ENCODE measurements at regions not wholly inside any gene's neighbourhood (a gene's known extent, or its start where the extent isn't known, plus 50 kb on each side); places are given as distances from the start of the nearest gene placed in this dataset.

GRCh38 chr21:27562303-27562702 lies 595.4 kb upstream of the ADAMTS5 start:
- H3K27ac Mint-ChIP-seq = no peak overlapping the region
- H3K4me1 Mint-ChIP-seq = peaks cover 7% of the 10 kb centered on the region
- TF ChIP-seq CTCF (IDR thresholded peaks at IDR 0.05; ENCODE audit: unreplicated experiment) = no peak
- no peaks in the 10 kb centered on the region for H3K36me3 Mint-ChIP-seq
- DNase-seq (ENCODE audit: low spot score in 2 of 2, unreplicated experiment in 2 of 2) = no peak
- no peak overlapping the region for H3K4me3 Mint-ChIP-seq
- H3K9me3 Mint-ChIP-seq = no peaks in the 10 kb centered on the region
- H3K27me3 Mint-ChIP-seq (ENCODE audit: low read depth) = no peaks in the 10 kb centered on the region

- H3K27me3 Mint-ChIP-seq (ENCODE audit: low read depth) = no peaks in the 10 kb centered on the region
- no peak overlapping the region for H3K27ac Mint-ChIP-seq
- H3K4me1 Mint-ChIP-seq = peaks cover 7% of the 10 kb centered on the region
- TF ChIP-seq CTCF (IDR thresholded peaks at IDR 0.05; ENCODE audit: unreplicated experiment) = no peak
- no peak overlapping the region for H3K4me3 Mint-ChIP-seq
- DNase-seq (ENCODE audit: low spot score in 2 of 2, unreplicated experiment in 2 of 2) = no peak
- H3K36me3 Mint-ChIP-seq = peaks cover 2% of the 10 kb centered on the region
- peaks cover 3% of the 10 kb centered on the region for H3K9me3 Mint-ChIP-seq
These were observed 594.2 kb upstream of the ADAMTS5 start for GRCh38 chr21:27561116-27561515.

GRCh38 chr21:27557356-27557755 lies 590.5 kb upstream of the ADAMTS5 start:
- DNase-seq (ENCODE audit: low spot score in 2 of 2, unreplicated experiment in 2 of 2) = no peak
- Mint-ChIP-seq H3K9me3 (peaks cover 28% of the 10 kb centered on the region), H3K4me1 (no peaks in the 10 kb centered on the region), H3K27ac (no peak overlapping the region), H3K36me3 (peaks cover 14% of the 10 kb centered on the region), H3K27me3 (ENCODE audit: low read depth) (no peaks in the 10 kb centered on the region), H3K4me3 (no peak overlapping the region)
- TF ChIP-seq CTCF (IDR thresholded peaks at IDR 0.05; ENCODE audit: unreplicated experiment) = no peak

DNA sequence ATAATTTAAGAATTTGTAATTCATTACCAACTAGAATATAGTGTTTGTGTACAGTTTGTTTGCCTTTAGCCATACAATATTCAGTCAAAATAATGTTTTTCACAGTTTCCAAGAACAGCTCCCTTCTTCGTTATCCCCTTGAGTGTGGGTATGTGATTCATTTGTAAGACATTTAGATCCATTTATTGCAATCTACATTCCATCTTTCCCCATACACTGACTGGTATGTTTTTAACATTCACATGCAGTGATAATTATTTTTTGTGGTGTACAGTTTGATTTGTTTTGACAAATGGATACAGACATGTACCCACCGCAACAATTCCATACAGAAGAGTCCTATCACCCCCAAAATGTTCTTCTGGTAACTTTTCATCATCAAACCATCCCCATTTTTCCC lies 589.1 kb upstream of the ADAMTS5 start:
- Mint-ChIP-seq H3K27me3 (ENCODE audit: low read depth) (no peaks in the 10 kb centered on the region), H3K9me3 (peaks cover 39% of the 10 kb centered on the region), H3K4me3 (no peak overlapping the region), H3K4me1 (no peaks in the 10 kb centered on the region), H3K36me3 (peaks cover 21% of the 10 kb centered on the region), H3K27ac (no peak overlapping the region)
- no peak for TF ChIP-seq CTCF (IDR thresholded peaks at IDR 0.05; ENCODE audit: unreplicated experiment)
- no peak for DNase-seq (ENCODE audit: low spot score in 2 of 2, unreplicated experiment in 2 of 2)

GRCh38 chr21:27550287-27550686 lies 583.4 kb upstream of the ADAMTS5 start:
- peaks cover 30% of the 10 kb centered on the region for H3K9me3 Mint-ChIP-seq
- TF ChIP-seq CTCF (IDR thresholded peaks at IDR 0.05; ENCODE audit: unreplicated experiment) = no peak
- H3K27me3 Mint-ChIP-seq (ENCODE audit: low read depth) = no peaks in the 10 kb centered on the region
- peaks cover 5% of the 10 kb centered on the region for H3K4me1 Mint-ChIP-seq
- H3K4me3 Mint-ChIP-seq = no peak overlapping the region
- H3K36me3 Mint-ChIP-seq = peaks cover 15% of the 10 kb centered on the region
- no peak overlapping the region for H3K27ac Mint-ChIP-seq
- no peak for DNase-seq (ENCODE audit: low spot score in 2 of 2, unreplicated experiment in 2 of 2)

DNA sequence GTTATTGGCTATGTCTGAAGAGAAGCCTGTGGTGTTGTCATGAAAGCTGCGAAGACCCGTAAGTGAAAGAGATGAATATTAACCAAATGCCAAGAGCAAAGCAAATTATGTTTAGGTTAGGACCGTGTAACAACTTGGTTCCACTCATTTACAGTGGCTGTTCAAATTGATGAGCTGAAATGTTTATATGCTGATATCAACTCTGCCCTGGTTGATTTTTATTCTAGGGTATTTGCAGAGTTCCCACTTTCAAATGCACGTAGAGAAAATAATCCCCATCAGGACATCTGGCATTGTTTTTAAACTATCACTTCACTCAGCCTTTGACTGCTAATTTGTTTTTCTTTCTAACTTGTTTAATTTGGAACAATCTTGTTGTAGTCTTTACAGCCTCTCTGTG lies 581.6 kb upstream of the ADAMTS5 start:
- no peak for DNase-seq (ENCODE audit: low spot score in 2 of 2, unreplicated experiment in 2 of 2)
- no peak overlapping the region for H3K27ac Mint-ChIP-seq

More for the DNA sequence above, 581.6 kb upstream of the ADAMTS5 start:
- no peaks in the 10 kb centered on the region for H3K27me3 Mint-ChIP-seq (ENCODE audit: low read depth)
- no peak overlapping the region for H3K4me3 Mint-ChIP-seq
- no peak for TF ChIP-seq CTCF (IDR thresholded peaks at IDR 0.05; ENCODE audit: unreplicated experiment)
- H3K9me3 Mint-ChIP-seq = peaks cover 27% of the 10 kb centered on the region
- peaks cover 5% of the 10 kb centered on the region for H3K4me1 Mint-ChIP-seq
- H3K36me3 Mint-ChIP-seq = peaks cover 15% of the 10 kb centered on the region

Data from mesothelial cell of epicardium (in vitro differentiated cells).